ENCODE measurements at regions not wholly inside any gene's neighbourhood (a gene's known extent, or its start where the extent isn't known, plus 50 kb on each side); places are given as distances from the start of the nearest gene placed in this dataset.

DNA sequence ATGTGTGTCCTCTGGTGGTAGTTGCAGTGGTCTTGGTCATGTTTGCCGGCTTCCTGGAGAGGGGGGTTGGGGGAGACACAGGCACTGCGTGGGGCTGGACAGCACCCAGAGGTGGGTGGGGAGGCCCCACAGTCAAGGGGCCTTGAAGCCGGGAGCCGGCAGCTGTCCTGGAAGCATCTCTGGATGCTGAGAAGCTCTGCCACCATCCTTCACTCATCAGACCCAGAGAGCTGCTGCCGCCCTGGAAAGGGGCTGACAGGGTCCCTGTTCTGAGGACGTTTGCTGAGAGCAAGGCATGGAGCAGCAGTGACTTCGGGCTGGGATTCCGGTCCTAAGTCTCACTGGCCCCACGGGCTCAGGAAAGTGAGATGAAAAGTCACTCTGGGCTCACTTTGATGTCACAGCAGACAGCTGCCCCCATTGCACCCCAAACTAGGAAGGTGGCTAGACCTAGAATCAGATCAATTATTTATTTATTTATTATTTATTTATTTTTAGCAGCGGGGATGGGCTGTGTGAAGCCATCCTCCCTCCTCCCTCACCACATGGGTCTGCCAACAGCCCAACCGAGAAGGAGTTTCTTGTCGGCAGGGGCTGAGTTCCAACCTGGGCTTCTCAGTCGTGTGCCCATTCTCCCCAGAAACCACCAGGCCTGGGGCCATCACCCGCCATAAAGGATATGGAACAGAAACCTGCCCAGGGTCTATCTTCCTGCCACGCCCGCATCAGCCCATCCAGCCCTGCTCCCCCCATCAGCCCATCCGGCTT is 547.4 kb downstream of the PTPRU start:
- BruUV-seq (replicated peaks): no TSS peak
- FAIRE-seq (no peak), ATAC-seq (no peak), DNase-seq (ENCODE audit: low spot score) (no peak)
- in situ Hi-C loops (cut with HindIII; ENCODE audit: extremely low pct_ligation_motif_present, low pct_unique_long_range_greater_than_20kb): loop anchor here (10.0 kb wide), 1 partner anchor 321 kb away; no protein-coding TSS in a partner anchor
- H4K20me1 ChIP-seq (ENCODE audit: insufficient read depth, low read length): no peaks in the 10 kb centered on the region
- no peak for TF ChIP-seq ATAD3A (CRISPR knock-in tag; IDR thresholded peaks at IDR 0.05)
- 8% methylated on average over 8 of the region's 17 CpGs for WGBS (ENCODE audit: low lambda C conversion rate)
- H3K9me3 ChIP-seq (ENCODE audit: low read length): no peaks in the 10 kb centered on the region
- no peak overlapping the region for H3K27ac ChIP-seq (ENCODE audit: extremely low read length, insufficient read depth, low read length)
- no peaks in the 10 kb centered on the region for H3K79me2 ChIP-seq (ENCODE audit: insufficient read depth, low read length)
- no peak overlapping the region for H2AFZ ChIP-seq (ENCODE audit: low read length)
- no peak overlapping the region for H3K4me3 ChIP-seq (replicated peaks in 1 of 3; ENCODE audit: insufficient read depth in 1 of 3, low read depth in 2 of 3, low read length in 3 of 3)
- intact Hi-C loops (cut with micrococcal nuclease; ENCODE audit: unreplicated experiment): no loop called here
- H3K4me2 ChIP-seq (ENCODE audit: low read depth, low read length): no peak overlapping the region
- no peaks in the 10 kb centered on the region for H3K36me3 ChIP-seq (replicated peaks in 1 of 2; ENCODE audit: control insufficient read depth in 1 of 2, insufficient read depth in 2 of 2, low read length in 2 of 2)
- POLR2A ChIA-PET: no interaction called here
- CTCF ChIA-PET (ENCODE audit: low intra/inter-chr PET ratio, low total read pairs): no interaction called here
- no peaks in the 10 kb centered on the region for H3K4me1 ChIP-seq (ENCODE audit: insufficient read depth, low read length)
- no peak overlapping the region for H3K9ac ChIP-seq (ENCODE audit: insufficient read depth, low read depth, low read length)
- H3K27me3 ChIP-seq (ENCODE audit: control insufficient read depth in 1 of 2, insufficient read depth in 2 of 2, low read length in 2 of 2): peaks cover 0 to 7% of the 10 kb centered on the region in 2 experiments; a peak in 1 of 5 replicates

DNA sequence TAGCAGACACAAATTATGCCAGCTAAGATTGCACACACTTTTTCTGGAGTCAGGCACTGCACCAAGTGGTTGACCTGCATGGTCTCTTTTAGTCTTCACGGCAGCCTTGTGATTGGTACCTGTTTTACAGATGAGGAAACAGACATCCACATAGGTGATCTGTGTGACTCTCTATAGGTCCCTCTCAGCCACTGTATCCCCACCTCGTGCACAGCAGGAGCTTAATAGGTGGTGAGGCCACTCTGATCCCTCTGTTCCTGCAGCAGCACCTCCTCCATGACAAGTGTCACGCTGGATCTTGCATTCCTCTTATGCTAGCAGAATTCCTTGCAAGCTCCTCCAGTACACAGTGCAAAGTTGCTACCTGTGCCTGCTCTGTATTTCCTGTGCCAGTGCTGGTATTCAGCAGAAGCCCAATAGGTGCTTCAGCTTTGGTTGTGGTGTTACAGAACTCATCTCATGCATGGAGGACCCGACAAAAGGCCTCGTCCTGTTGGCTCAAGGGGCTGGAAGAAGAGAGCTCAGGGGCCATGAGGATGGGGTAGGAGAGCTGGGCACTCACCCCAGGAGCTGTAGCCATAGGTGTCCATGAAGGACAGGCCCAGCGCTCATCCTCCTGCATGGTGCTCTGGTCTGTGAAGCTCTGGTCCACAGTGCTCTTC is 546.7 kb downstream of the PTPRU start:
- intact Hi-C loops (cut with micrococcal nuclease; ENCODE audit: unreplicated experiment): no loop called here

More for the DNA sequence above, 546.7 kb downstream of the PTPRU start:
- no peak overlapping the region for H3K27ac ChIP-seq (ENCODE audit: extremely low read length, insufficient read depth, low read length)
- no peak overlapping the region for H3K9ac ChIP-seq (ENCODE audit: insufficient read depth, low read depth, low read length)
- ChIA-PET POLR2A (no interaction called here), CTCF (ENCODE audit: low intra/inter-chr PET ratio, low total read pairs) (no interaction called here)
- no peaks in the 10 kb centered on the region for H3K36me3 ChIP-seq (replicated peaks in 1 of 2; ENCODE audit: control insufficient read depth in 1 of 2, insufficient read depth in 2 of 2, low read length in 2 of 2)
- FAIRE-seq (no peak), DNase-seq (ENCODE audit: low spot score) (no peak), ATAC-seq (no peak)
- 0% methylated on average over 4 of the region's 6 CpGs for WGBS (ENCODE audit: low lambda C conversion rate)
- H3K4me2 ChIP-seq (ENCODE audit: low read depth, low read length): no peak overlapping the region
- no peaks in the 10 kb centered on the region for H3K4me1 ChIP-seq (ENCODE audit: insufficient read depth, low read length)
- in situ Hi-C loops (cut with HindIII; ENCODE audit: extremely low pct_ligation_motif_present, low pct_unique_long_range_greater_than_20kb): loop anchor here (10.0 kb wide), 1 partner anchor 322 kb away; no protein-coding TSS in a partner anchor
- TF ChIP-seq SIN3B (IDR thresholded peaks at IDR 0.05; ENCODE audit: low read length) (no peak), ARNTL (CRISPR knock-in tag; IDR thresholded peaks at IDR 0.05) (no peak), PAX8 (CRISPR knock-in tag; IDR thresholded peaks at IDR 0.05; ENCODE audit: borderline replicate concordance) (no peak)
- H2AFZ ChIP-seq (ENCODE audit: low read length): no peak overlapping the region
- no peaks in the 10 kb centered on the region for H3K79me2 ChIP-seq (ENCODE audit: insufficient read depth, low read length)
- no peaks in the 10 kb centered on the region for H3K9me3 ChIP-seq (ENCODE audit: low read length)
- peaks cover 0 to 7% of the 10 kb centered on the region in 2 experiments; a peak in 1 of 5 replicates for H3K27me3 ChIP-seq (ENCODE audit: control insufficient read depth in 1 of 2, insufficient read depth in 2 of 2, low read length in 2 of 2)
- H3K4me3 ChIP-seq (replicated peaks in 1 of 3; ENCODE audit: insufficient read depth in 1 of 3, low read depth in 2 of 3, low read length in 3 of 3): no peak overlapping the region
- no peaks in the 10 kb centered on the region for H4K20me1 ChIP-seq (ENCODE audit: insufficient read depth, low read length)
- no TSS peak for BruUV-seq (replicated peaks)
